Upper lobe of left lung (tissue), 6 donors: ENCODE measurements at regions not wholly inside any gene's neighbourhood (a gene's known extent, or its start where the extent isn't known, plus 50 kb on each side); places are given as distances from the start of the nearest gene placed in this dataset.

ENCODE experiments used
- ATAC-seq, 2 donors: fragments of 200-7000 bp; cut with Tn5 transposase; one replicate each; pipeline ENCODE4 v1.9.1; 2022; ENCODE audit warnings: mild to moderate bottlenecking in 2 of 2, moderate library complexity in 2 of 2; ENCODE audit not compliant: low FRiP score in 2 of 2
- DNase-seq, 2 donors: peaks; one replicate each; pipeline ENCODE4 v3.0.0-alpha.2; 2019 to 2020
- H3K27ac ChIP-seq, 4 donors: fragments of 200-600 bp; sonication (generic); one replicate each; pipeline ENCODE4 v1.5.1; 2016 to 2019
- H3K27me3 ChIP-seq, 4 donors: fragments of 200-600 bp; sonication (generic); one replicate each; pipeline ENCODE4 v1.5.1; 2017 to 2019
- H3K36me3 ChIP-seq, 4 donors: fragments of 200-600 bp; sonication (generic); one replicate each; pipeline ENCODE4 v1.5.1; 2016 to 2019
- H3K4me1 ChIP-seq, 4 donors: fragments of 200-600 bp; sonication (generic); one replicate each; pipeline ENCODE4 v1.5.1; 2018 to 2019
- H3K4me3 ChIP-seq, 4 donors: fragments of 200-600 bp; sonication (generic); one replicate each; pipeline ENCODE4 v1.5.1; 2017 to 2019; ENCODE audit warnings: mild to moderate bottlenecking in 2 of 4, moderate library complexity in 1 of 4
- H3K9me3 ChIP-seq, 4 donors: fragments of 200-600 bp; sonication (generic); one replicate each; pipeline ENCODE4 v1.5.1; 2018 to 2019
- EP300 ChIP-seq, 4 donors: sonication (generic); formaldehyde crosslinking; IDR thresholded peaks; one replicate each; pipeline ENCODE4 v1.5.1; 2017; ENCODE audit warnings: antibody characterized with exemption in 4 of 4, control low read depth in 2 of 4
- POLR2A ChIP-seq, 4 donors: fragments of 450-650 bp; IDR thresholded peaks; one replicate each; pipeline ENCODE4 v1.5.1; 2016 to 2017; ENCODE audit warnings: antibody characterized with exemption in 4 of 4, mild to moderate bottlenecking in 2 of 4
- POLR2AphosphoS5 ChIP-seq, 2 donors: sonication (generic); formaldehyde crosslinking; IDR thresholded peaks; one replicate each; pipeline ENCODE4 v1.5.1; 2017; ENCODE audit warnings: antibody characterized with exemption in 2 of 2
- WGBS, 2 donors: methylation state at CpG; one replicate each; pipeline ENCODE4 v1.1.5; 2017 to 2018; 5-methylcytosine and 5-hydroxymethylcytosine counted together
- TF ChIP-seq, protein P1 (sequence below), 6 experiments: fragments of 450-650 bp in 4 of 6; fragments of 200-600 bp in 2 of 6; sonication (generic) in 2 of 6; IDR thresholded peaks; one replicate each; pipeline ENCODE4 v1.5.1; 2016 to 2019; ENCODE audit warnings: antibody characterized with exemption in 6 of 6
- donor health status: DM: no; HTN: no; CAD: no; lungs with moderate emphysema.
- donor health status: DM: no; HTN: yes; CAD: no; lungs with severe emphysema.

DNA sequence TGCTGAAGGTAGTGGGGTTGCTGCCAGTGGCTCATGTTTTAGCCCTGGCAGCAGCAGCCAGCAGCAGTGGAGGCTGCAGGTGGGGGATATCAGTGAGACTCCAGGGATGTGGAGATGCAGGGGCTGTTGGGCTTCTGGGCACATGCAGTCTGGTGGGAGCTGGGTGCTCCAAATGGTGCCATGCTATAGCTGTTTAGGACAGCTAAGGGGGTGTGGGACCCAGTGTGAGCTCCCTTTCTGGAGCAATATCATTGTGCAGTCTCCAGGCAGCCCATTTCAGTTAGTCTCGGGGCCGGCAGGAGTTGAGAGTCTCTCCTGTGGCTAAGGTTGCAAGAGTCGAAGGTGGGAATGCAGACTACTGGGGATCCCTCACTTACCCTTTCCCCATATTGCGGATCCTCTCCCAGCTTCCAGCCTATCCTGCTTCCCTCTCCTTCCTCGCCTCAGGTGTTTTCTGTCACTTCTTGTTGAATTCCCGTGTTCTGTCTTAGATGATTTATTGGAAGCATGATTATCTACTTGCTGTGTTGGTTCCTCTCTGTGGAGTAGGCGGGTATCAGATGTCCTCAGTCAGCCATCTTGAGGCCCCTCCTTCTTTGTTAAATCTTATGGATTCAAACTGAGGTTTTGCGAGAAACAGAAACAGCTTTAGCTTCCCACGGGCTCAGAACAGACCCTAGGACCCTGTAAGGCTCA is 112.0 kb downstream of the FAM43A start:
- no peak overlapping the region for H3K27ac ChIP-seq
- no peaks in the 10 kb centered on the region for H3K27me3 ChIP-seq
- ATAC-seq (peak in 1 of 2 donors; percentile 52), DNase-seq (no peak)
- WGBS, 2 donors: 95 to 96% methylated on average over 9 of the region's 9 CpGs
- H3K4me1 ChIP-seq: no peaks in the 10 kb centered on the region
- H3K36me3 ChIP-seq: no peaks in the 10 kb centered on the region
- no peak overlapping the region for H3K4me3 ChIP-seq
- TF ChIP-seq POLR2A (IDR thresholded peaks at IDR 0.05) (no peak), EP300 (IDR thresholded peaks at IDR 0.05) (no peak), POLR2AphosphoS5 (IDR thresholded peaks at IDR 0.05) (no peak)
- TF ChIP-seq, protein P1, sequence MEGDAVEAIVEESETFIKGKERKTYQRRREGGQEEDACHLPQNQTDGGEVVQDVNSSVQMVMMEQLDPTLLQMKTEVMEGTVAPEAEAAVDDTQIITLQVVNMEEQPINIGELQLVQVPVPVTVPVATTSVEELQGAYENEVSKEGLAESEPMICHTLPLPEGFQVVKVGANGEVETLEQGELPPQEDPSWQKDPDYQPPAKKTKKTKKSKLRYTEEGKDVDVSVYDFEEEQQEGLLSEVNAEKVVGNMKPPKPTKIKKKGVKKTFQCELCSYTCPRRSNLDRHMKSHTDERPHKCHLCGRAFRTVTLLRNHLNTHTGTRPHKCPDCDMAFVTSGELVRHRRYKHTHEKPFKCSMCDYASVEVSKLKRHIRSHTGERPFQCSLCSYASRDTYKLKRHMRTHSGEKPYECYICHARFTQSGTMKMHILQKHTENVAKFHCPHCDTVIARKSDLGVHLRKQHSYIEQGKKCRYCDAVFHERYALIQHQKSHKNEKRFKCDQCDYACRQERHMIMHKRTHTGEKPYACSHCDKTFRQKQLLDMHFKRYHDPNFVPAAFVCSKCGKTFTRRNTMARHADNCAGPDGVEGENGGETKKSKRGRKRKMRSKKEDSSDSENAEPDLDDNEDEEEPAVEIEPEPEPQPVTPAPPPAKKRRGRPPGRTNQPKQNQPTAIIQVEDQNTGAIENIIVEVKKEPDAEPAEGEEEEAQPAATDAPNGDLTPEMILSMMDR (IDR thresholded peaks at IDR 0.05): no peak
- peaks cover 0 to 7% (median 0%) of the 10 kb centered on the region in 4 donors for H3K9me3 ChIP-seq

DNA sequence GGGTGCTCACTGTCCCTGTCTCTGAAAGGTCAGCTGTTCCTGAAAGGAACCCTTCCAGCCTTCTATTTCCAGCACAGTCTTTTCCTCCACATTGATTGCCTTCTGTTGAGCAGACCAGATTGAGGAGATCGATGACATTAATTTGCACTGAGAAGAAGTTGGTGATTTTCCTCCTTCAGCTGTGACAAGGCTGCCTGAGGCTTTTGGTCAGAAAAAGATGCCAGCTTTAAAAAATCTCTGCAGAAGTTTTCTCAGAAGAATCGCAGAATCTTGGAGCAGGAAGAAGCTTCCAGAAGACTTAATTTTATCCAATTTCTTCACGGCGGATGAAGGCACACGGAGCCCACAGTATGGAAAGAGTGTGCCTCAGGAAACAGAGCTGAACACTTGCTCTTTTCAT is 112.8 kb downstream of the FAM43A start:
- Histone ChIP-seq H3K36me3 (no peaks in the 10 kb centered on the region), H3K27me3 (no peaks in the 10 kb centered on the region), H3K27ac (no peak overlapping the region), H3K9me3 (peaks cover 0 to 7% (median 0%) of the 10 kb centered on the region in 4 donors), H3K4me3 (no peak overlapping the region), H3K4me1 (no peaks in the 10 kb centered on the region)
- WGBS, 2 donors: 95 to 98% methylated on average over 5 of the region's 5 CpGs
- ATAC-seq (no peak), DNase-seq (no peak)
- no peak for TF ChIP-seq POLR2AphosphoS5 (IDR thresholded peaks at IDR 0.05)
- TF ChIP-seq, protein P1 (IDR thresholded peaks at IDR 0.05): no peak

DNA sequence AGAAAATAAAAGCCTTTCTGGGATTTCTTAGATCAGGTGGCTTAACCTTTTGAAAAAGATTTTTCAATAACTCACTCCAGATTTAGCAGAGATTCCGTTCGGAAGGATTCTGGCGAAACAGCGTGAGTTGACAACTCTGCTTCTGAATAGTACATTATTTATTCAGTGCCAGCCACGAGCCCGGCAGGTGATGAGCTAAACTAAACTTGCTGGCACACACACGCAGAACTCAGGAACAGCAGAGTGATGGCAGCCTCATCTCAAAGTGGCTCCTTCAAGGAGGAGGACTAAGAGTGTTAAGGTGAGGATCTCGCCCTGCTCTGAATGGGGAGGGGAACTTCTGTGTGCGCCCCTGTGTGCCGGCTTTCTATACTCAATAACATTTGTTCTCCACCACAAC is 114.3 kb downstream of the FAM43A start:
- no peak for ATAC-seq
- WGBS, 2 donors: 83 to 90% methylated on average over 8 to 10 of the region's 10 CpGs

DNA sequence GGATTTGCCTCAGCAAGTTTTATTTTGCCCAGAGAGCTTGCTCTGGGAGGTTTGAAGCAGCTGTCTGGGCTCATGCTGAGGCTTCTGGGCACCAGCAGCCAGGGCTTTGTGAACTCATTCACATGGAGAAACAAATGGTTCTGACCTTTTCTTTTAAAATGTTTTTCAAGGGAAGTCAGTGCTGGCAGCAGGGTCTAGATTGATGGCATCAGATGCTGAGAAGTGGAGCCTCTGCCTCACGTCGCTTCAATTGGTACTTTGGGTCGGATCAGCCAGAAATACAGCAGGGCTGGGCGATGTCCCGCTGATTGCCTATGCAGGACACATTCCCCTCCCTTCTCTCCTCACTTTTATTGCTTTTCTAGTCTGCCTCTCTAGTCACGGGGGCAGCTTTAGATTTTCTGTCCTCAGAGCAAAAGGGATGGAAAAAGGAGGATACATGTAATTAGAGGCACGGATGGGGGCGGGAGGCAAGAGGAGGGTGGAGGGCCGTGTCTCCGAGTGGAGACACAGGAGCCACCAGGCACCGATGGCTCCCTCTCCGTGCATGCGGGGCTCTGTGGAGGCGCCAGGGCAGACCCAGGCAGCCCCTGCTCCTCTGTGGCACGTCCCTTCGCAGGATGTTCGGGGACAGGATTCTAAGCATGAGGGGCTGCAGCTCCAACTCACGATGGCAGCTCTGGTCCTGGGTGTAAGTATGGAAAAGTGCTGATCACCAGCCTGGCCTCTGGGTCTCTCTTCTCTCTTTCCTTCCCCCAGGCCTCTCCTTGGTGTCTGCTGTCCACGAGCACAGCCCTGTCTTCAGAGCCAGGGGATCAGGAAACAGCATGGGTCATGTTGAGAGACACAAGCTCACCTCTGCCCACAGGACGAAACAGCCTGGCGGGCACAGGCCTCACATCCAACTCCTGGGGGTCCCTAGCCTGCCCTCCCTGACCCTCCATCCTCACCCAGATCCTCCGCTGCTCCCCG is 116.1 kb downstream of the FAM43A start:
- ATAC-seq: no peak
- H3K4me3 ChIP-seq: no peak overlapping the region
- WGBS, 2 donors: 85 to 87% methylated on average over 22 to 23 of the region's 23 CpGs
- no peaks in the 10 kb centered on the region for H3K36me3 ChIP-seq
- H3K4me1 ChIP-seq: no peaks in the 10 kb centered on the region
- no peaks in the 10 kb centered on the region for H3K27me3 ChIP-seq
- DNase-seq: peak in 1 of 2 donors; percentile 56
- no peak for TF ChIP-seq POLR2A (IDR thresholded peaks at IDR 0.05)
- TF ChIP-seq POLR2AphosphoS5 (IDR thresholded peaks at IDR 0.05): no peak
- TF ChIP-seq EP300 (IDR thresholded peaks at IDR 0.05): no peak
- TF ChIP-seq, protein P1 (IDR thresholded peaks at IDR 0.05): no peak
- H3K27ac ChIP-seq: no peak overlapping the region
- no peaks in the 10 kb centered on the region for H3K9me3 ChIP-seq

More for the DNA sequence above, 114.3 kb downstream of the FAM43A start:
- H3K27ac ChIP-seq: no peak overlapping the region
- H3K4me3 ChIP-seq: no peak overlapping the region
- H3K4me1 ChIP-seq: no peaks in the 10 kb centered on the region
- TF ChIP-seq POLR2A (IDR thresholded peaks at IDR 0.05) (no peak), POLR2AphosphoS5 (IDR thresholded peaks at IDR 0.05) (no peak), EP300 (IDR thresholded peaks at IDR 0.05) (no peak)
- TF ChIP-seq, protein P1 (IDR thresholded peaks at IDR 0.05): no peak
- H3K36me3 ChIP-seq: no peaks in the 10 kb centered on the region
- no peak for DNase-seq
- H3K27me3 ChIP-seq: no peaks in the 10 kb centered on the region
- peaks cover 0 to 7% (median 0%) of the 10 kb centered on the region in 4 donors for H3K9me3 ChIP-seq
